Left renal pelvis (tissue), 4 donors: ENCODE measurements at regions not wholly inside any gene's neighbourhood (a gene's known extent, or its start where the extent isn't known, plus 50 kb on each side); places are given as distances from the start of the nearest gene placed in this dataset.
A peak's percentile ranks its signal among the peaks of the same experiment; 100 is the strongest.
"Not testable (repeated sequence)": the region's sequence is repeated elsewhere in the genome, so short reads cannot be mapped to it uniquely, and the experiment has no call there.

Source experiments
- DNase-seq, 4 donors: peaks; one replicate each; pipeline ENCODE4 v3.0.0-alpha.2; 2013; ENCODE audit warnings: low read depth in 4 of 4, low spot score in 3 of 4

- not testable (repeated sequence) for DNase-seq
These were observed 242.9 kb upstream of the FRG1 start for GRCh38 chr4:189697675-189698245.

GRCh38 chr4:189703000-189703399 lies 237.7 kb upstream of the FRG1 start:
- not testable (repeated sequence) for DNase-seq

GRCh38 chr4:189706821-189707220 lies 233.9 kb upstream of the FRG1 start:
- not testable (repeated sequence) for DNase-seq

- DNase-seq: not testable (repeated sequence)
These were observed 233.4 kb upstream of the FRG1 start for GRCh38 chr4:189707227-189707626.

GRCh38 chr4:189711956-189712355 lies 228.7 kb upstream of the FRG1 start:
- DNase-seq: not testable (repeated sequence)

DNA sequence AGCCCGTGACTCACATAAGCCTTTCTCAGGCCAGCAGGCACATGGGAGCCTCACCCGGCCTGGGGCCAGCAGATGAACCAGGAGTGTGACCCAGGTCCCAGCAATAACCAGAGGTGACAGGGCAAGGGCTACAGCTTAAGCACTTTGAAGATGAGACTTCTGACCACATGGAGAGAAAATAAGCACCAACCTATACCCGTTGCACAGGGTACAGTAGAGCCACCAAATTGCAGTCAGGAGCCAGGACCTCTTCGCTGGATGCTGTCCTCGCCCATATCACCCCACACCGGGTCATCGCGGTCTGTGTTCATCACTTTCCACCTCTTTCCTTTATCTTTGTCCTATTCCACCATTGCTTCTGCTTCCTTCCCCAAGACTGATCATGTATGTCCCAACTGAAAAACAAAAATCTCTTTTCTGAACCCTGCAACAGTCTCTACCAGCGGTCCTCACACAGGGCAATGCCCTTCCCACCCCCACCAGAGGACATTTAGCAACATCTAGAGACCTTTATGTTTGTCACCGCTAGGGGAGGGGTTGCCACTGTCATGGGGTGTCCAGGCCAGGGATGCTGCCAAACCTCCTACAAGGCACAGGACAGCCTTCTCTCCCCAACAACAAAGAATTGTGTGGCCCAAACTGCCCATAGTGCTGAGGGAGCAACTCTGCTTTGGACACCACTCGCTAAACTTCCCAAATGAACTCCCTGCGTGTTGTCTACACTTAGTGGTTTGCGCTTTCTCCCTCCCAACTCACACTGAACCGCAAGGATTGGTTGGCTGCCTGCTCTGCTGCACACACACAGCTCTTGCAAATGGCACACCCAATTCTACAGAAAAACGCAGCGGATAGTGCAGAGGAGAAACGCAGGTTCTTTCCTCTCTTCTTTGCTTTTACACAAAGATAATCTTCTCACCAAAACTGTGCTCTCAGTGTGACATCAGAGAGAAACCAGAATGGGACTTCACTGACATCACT lies 219.4 kb upstream of the FRG1 start:
- not testable (repeated sequence) for DNase-seq

- peak in 1 of 4 donors; percentile 29 for DNase-seq
These were observed 218.2 kb upstream of the FRG1 start for GRCh38 chr4:189722324-189723003.

DNA sequence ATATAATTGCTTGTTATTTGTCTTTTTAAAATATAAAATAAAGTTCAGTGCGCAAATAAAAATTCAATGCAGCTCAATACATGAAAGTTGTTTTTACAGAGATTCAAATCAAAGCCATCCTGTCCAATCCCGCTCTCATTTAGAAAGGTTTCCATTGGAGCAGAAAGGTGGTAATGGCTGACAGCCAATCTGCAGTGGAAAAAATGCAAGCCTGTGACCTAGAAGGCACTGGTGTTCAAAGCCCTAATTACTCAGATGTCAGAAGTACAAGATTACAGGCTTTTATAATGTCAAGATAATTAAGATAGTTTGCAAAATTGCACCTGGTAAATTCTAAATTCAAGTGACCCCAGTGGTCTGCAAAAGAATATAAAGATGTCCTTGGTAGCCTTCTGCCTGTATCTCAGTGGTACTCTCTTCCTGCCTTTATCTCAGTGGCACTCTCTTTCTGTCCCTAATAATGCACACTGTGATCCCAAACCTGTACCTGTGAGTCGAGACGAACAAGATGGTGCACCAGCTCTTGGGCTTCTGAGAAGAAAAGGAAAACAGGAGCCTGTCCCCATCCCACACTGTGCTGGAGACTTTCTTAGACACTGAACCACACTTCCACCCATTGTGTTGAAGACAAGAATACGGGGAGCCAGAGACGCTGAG lies 212.6 kb upstream of the FRG1 start:
- not testable (repeated sequence) for DNase-seq

DNA sequence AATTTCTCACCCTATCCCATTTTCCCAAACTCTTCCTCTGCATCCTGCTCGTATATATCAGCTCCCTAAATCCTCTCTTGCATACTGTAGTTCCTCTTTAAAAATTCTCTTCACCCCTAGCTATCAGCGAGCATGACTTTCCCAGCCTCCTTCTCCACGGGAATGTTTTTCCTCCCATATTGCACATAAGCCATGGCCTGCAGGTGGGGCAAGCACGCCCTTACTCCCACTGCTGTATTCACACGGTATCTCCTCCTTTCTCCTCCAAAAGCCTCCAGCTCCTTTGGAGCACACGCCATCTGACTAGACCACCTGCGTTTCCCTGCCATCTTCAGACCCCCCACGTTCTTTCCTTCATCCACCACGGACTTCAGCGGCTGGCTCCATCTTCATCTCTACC lies 208.7 kb upstream of the FRG1 start:
- DNase-seq: not testable (repeated sequence)

- DNase-seq: not testable (repeated sequence)
These were observed 207.2 kb upstream of the FRG1 start for GRCh38 chr4:189733507-189733906.

GRCh38 chr4:189734648-189735267 lies 205.9 kb upstream of the FRG1 start:
- not testable (repeated sequence) for DNase-seq

GRCh38 chr4:189736656-189737055 lies 204.0 kb upstream of the FRG1 start:
- DNase-seq: not testable (repeated sequence)

DNA sequence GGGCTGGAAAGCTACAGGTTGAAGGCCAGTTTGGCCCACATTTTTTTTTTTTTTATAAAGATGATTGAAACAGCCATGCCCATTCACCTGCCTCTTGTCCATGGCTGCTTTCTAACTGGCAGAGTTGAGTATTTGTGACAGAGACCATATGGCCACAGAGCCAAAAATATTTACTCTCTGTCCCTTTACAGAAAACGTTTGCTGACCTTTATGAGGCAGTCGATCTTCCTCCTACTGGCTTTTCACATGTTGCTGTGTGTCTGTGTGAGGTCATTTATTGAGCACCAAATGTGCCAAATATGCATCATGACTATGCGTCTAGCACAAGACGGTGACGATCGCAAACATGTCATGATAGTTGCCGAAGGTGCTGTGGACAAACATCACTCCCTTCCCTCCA lies 200.6 kb upstream of the FRG1 start:
- not testable (repeated sequence) for DNase-seq

GRCh38 chr4:189740873-189741272 lies 199.8 kb upstream of the FRG1 start:
- DNase-seq: no peak

DNA sequence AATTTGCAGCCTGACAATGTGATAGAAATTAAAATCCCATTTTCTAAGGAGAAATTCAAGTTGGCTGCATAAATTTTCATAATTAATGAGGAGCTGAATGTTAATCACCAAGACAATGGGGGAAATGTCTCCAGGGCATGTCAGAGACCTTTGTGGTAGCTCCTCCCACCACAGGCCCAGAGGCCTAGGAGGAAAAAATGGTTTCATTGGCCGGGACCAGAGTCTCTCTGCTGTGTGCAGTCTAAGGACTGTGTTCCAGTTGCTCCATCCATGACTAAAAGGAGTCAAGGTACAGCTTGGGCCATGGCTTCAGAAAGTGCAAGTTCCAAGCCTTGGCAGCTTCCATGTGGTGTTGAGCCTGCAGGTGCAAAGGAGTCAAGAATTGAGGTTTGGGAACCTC lies 187.6 kb upstream of the FRG1 start:
- DNase-seq: not testable (repeated sequence)

DNA sequence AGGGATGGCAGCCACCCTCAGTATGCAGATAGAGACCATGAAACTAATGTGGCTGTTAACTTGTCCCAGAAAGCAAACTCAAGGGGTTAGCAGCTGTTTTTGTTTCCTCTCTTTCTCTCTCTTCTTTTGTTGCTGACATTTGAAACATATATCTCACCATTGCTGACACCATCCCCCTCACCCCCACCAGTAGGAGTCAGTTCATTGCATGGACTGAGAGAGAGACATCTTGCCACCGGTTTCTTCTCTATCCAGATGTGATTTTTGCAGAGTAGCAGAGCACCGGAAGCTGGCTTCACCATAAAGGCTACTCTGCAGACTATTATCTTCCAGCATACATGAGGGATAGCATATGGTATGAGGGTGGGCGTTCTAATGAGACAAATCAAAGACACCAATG lies 177.1 kb upstream of the FRG1 start:
- DNase-seq: no peak

- peak in 3 of 4 donors; percentile 29 to 79 (median 54) for DNase-seq
These were observed 175.4 kb upstream of the FRG1 start for GRCh38 chr4:189765301-189765700.

DNA sequence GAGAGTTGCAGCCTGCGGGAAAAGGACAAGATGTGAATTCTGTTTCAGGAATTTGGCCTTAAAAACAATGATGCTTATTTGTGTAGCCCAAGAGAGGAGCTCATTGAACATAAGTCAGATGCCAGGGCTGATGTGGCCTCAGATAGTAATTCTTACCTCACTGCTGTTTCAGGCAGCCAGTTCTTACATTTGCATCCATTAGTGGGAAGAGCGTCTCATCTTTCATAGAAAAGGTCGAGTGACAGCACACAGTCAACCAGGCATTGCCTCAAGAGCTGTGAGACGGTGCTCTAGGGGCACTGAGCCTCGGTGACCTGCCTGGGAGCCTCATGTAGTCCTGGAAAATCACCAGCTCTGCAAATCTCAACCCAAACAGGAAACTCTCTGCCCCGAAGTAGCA lies 174.9 kb upstream of the FRG1 start:
- DNase-seq: peak in 1 of 4 donors; percentile 44

- DNase-seq: no peak
These were observed 172.7 kb upstream of the FRG1 start for GRCh38 chr4:189767941-189768340.

- no peak for DNase-seq
These were observed 171.5 kb upstream of the FRG1 start for GRCh38 chr4:189769131-189769530.
